Thyroid gland (tissue), 4 donors: ENCODE measurements at regions not wholly inside any gene's neighbourhood (a gene's known extent, or its start where the extent isn't known, plus 50 kb on each side); places are given as distances from the start of the nearest gene placed in this dataset.
A peak's percentile ranks its signal among the peaks of the same experiment; 100 is the strongest.

ENCODE experiments used
- DNase-seq, 2 donors: peaks; one replicate each; pipeline ENCODE4 v3.0.0-alpha.2; 2019
- H3K27ac ChIP-seq, 3 donors: fragments of 200-600 bp; sonication (generic); 1 replicate in 2 of 3; 2 replicates in 1 of 3; pipeline ENCODE4 v1.5.1; 2016 to 2019; ENCODE audit warnings: mild to moderate bottlenecking in 1 of 3, moderate library complexity in 1 of 3
- H3K27me3 ChIP-seq: fragments of 200-600 bp; sonication (generic); one replicate; pipeline ENCODE4 v1.5.1; 2019
- H3K36me3 ChIP-seq, 2 donors: fragments of 200-600 bp; sonication (generic); one replicate each; pipeline ENCODE4 v1.5.1; 2016 to 2019
- H3K4me1 ChIP-seq, 2 donors: fragments of 200-600 bp; sonication (generic); one replicate each; pipeline ENCODE4 v1.5.1; 2017 to 2019
- H3K4me3 ChIP-seq, 3 donors: fragments of 200-600 bp; sonication (generic); replicated peaks in 1 of 3; 1 replicate in 2 of 3; 2 replicates in 1 of 3; pipeline ENCODE4 v1.5.1; 2016; ENCODE audit warnings: mild to moderate bottlenecking in 1 of 3
- H3K9me3 ChIP-seq: fragments of 200-600 bp; sonication (generic); one replicate; pipeline ENCODE4 v1.5.1; 2017
- POLR2A ChIP-seq, 2 donors: fragments of 450-650 bp; IDR thresholded peaks; one replicate each; pipeline ENCODE4 v1.6.1; 2017; ENCODE audit warnings: antibody characterized with exemption in 2 of 2, mild to moderate bottlenecking in 2 of 2, moderate library complexity in 1 of 2
- WGBS, 2 donors: methylation state at CpG; one replicate each; pipeline ENCODE4 v1.1.5; 2017; 5-methylcytosine and 5-hydroxymethylcytosine counted together
- intact Hi-C: fragments of 100-400 bp; cut with DNase I; formaldehyde crosslinking; loops from one replicate; pipeline ENCODE4 v1.15.1; 2023
- TF ChIP-seq, protein P1 (sequence below), 6 experiments: fragments of 200-600 bp in 3 of 6; fragments of 450-650 bp in 3 of 6; sonication (generic) in 3 of 6; IDR thresholded peaks; one replicate each; pipeline ENCODE4 v1.5.1; 2016 to 2019; ENCODE audit warnings: antibody characterized with exemption in 6 of 6, mild to moderate bottlenecking in 2 of 6, inconsistent platforms in 1 of 6, moderate library complexity in 1 of 6

DNA sequence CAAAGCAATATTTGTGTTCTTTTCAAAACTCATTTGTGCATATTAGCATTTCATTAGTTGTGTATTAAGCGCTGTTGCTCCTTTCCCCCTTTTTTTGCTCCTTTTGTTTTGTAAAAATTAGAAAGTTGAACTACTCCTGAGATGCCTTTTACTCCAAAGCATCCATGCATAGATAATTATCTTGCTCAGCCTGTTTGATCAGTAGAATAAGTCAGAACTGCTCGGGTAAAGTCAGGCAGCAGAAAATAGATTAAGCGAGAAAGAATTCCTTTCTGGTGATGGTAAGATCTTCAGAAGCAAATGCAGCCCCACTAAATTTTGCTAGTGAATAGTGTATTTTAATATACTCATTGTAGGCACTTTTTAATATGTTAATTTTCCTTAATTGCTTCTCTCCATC lies 227.1 kb downstream of the TEX36 start:
- DNase-seq, result no peak
- TF ChIP-seq POLR2A (IDR thresholded peaks at IDR 0.05), result no peak
- TF ChIP-seq, protein P1, sequence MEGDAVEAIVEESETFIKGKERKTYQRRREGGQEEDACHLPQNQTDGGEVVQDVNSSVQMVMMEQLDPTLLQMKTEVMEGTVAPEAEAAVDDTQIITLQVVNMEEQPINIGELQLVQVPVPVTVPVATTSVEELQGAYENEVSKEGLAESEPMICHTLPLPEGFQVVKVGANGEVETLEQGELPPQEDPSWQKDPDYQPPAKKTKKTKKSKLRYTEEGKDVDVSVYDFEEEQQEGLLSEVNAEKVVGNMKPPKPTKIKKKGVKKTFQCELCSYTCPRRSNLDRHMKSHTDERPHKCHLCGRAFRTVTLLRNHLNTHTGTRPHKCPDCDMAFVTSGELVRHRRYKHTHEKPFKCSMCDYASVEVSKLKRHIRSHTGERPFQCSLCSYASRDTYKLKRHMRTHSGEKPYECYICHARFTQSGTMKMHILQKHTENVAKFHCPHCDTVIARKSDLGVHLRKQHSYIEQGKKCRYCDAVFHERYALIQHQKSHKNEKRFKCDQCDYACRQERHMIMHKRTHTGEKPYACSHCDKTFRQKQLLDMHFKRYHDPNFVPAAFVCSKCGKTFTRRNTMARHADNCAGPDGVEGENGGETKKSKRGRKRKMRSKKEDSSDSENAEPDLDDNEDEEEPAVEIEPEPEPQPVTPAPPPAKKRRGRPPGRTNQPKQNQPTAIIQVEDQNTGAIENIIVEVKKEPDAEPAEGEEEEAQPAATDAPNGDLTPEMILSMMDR (IDR thresholded peaks at IDR 0.05), result no peak
- Histone ChIP-seq H3K4me3 (no peak overlapping the region), H3K27ac (no peak overlapping the region), H3K27me3 (no peaks in the 10 kb centered on the region), H3K9me3 (no peaks in the 10 kb centered on the region), H3K36me3 (no peaks in the 10 kb centered on the region), H3K4me1 (peaks cover 10 to 15% of the 10 kb centered on the region in 2 donors)
- 33 to 37% methylated on average over 3 of the region's 3 CpGs for WGBS, 2 donors
- intact Hi-C loops, result no loop called here

DNA sequence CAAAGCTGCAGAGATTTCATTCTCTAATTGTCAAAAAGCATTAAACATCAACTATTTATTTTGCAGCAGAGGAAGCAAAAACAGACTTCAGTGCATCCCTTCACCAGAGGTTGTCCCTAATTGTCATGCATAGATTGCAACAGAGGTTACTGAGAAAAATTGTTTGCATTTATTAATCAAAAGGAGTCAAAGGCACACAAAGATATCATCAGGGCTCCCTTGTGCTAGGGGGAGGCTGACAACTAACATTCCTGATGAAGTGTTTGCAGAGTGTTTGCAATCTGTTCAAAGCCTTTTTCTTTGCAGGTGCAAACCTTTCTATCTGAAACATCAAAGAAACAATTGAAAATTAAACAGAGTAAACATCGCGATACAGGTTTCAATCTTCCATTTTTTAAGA lies 227.5 kb downstream of the TEX36 start:
- intact Hi-C loops, result no loop called here
- DNase-seq, result no peak
- 36 to 55% methylated on average over 2 of the region's 2 CpGs for WGBS, 2 donors

DNA sequence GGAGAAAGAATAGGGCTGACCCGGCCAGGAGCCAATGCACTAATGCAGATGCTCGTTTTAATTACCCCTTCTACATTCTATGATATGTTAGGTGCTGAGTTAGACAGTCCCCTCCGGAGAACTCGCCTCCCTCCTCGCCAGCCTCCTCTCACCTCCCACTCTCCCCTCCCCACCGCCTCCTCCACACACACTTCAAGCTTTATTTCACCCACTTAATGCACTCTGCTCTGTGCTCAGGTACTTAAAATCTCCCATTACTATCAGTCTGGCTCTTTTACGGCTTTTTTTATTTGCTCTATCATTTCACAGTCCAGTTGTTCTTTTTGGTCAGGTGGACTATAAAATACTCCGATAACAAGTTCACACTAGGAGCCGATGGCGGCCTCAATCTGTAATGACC lies 231.6 kb downstream of the TEX36 start:
- H3K27ac ChIP-seq, result no peak overlapping the region
- H3K36me3 ChIP-seq, result no peaks in the 10 kb centered on the region
- TF ChIP-seq, protein P1 (IDR thresholded peaks at IDR 0.05), result no peak
- TF ChIP-seq POLR2A (IDR thresholded peaks at IDR 0.05), result no peak
- H3K9me3 ChIP-seq, result no peaks in the 10 kb centered on the region
- H3K27me3 ChIP-seq, result no peaks in the 10 kb centered on the region
- H3K4me1 ChIP-seq, result peaks cover 6 to 9% of the 10 kb centered on the region in 2 donors
- intact Hi-C loops, result no loop called here
- 42 to 46% methylated on average over 10 of the region's 10 CpGs for WGBS, 2 donors
- no peak overlapping the region for H3K4me3 ChIP-seq
- peak in 1 of 2 donors; percentile 21 for DNase-seq

More for the DNA sequence above, 227.5 kb downstream of the TEX36 start:
- Histone ChIP-seq H3K4me1 (peaks cover 10 to 15% of the 10 kb centered on the region in 2 donors), H3K4me3 (no peak overlapping the region), H3K27ac (no peak overlapping the region), H3K36me3 (no peaks in the 10 kb centered on the region), H3K9me3 (no peaks in the 10 kb centered on the region), H3K27me3 (no peaks in the 10 kb centered on the region)
- no peak for TF ChIP-seq POLR2A (IDR thresholded peaks at IDR 0.05)
- TF ChIP-seq, protein P1 (IDR thresholded peaks at IDR 0.05), result no peak

DNA sequence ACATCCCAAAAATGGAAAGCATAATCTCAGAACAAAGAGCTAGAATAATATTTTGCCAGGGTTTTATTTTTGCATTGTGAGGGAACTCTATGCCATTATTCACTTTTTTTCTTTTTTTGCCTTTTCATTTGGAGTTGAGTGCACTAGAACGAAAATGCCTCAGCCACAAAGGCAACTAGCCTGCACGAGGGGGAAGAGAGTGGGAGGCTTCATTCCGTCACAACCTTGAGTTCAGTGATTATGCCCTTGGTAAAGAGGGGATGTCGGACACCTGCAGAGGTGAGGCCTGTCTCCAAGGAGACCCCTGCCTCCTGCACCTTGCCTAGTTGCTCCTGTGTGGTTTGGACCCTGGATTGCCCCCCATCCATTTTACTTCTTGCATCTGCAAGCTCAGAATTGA lies 232.7 kb downstream of the TEX36 start:
- no peak overlapping the region for H3K27ac ChIP-seq
- peaks cover 0 to 5% of the 10 kb centered on the region in 2 donors for H3K4me1 ChIP-seq
- no peak for DNase-seq
- intact Hi-C loops, result no loop called here
- WGBS, 2 donors, result 84 to 94% methylated on average over 4 of the region's 4 CpGs
- no peaks in the 10 kb centered on the region for H3K27me3 ChIP-seq
- H3K36me3 ChIP-seq, result no peaks in the 10 kb centered on the region
- H3K4me3 ChIP-seq, result no peak overlapping the region
- H3K9me3 ChIP-seq, result no peaks in the 10 kb centered on the region
- TF ChIP-seq, protein P1 (IDR thresholded peaks at IDR 0.05), result no peak
- TF ChIP-seq POLR2A (IDR thresholded peaks at IDR 0.05), result no peak

DNA sequence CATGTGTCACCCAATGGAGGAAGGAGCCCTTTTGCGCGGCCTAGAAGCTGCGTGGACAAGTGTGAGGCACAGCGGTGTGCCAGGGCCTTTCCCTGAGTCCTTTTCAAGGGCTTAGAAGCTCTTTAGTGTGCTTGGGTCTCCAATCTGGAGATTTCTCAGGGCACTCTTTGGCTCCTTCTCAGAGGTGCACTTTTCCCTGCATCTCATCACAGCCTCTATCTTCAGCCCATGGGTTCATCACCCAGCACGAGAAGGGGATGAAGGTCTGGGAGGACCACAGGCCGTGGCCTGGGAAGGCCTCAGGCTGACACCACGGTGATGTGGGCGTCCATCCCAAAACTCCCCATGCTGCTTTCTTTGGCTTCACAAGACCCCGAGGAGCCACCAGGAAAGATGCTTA lies 233.4 kb downstream of the TEX36 start:
- DNase-seq, result no peak
- no peaks in the 10 kb centered on the region for H3K36me3 ChIP-seq
- no peaks in the 10 kb centered on the region for H3K9me3 ChIP-seq
- H3K27ac ChIP-seq, result no peak overlapping the region
- H3K27me3 ChIP-seq, result no peaks in the 10 kb centered on the region
- peaks cover 0 to 5% of the 10 kb centered on the region in 2 donors for H3K4me1 ChIP-seq
- no peak for TF ChIP-seq POLR2A (IDR thresholded peaks at IDR 0.05)
- TF ChIP-seq, protein P1 (IDR thresholded peaks at IDR 0.05), result no peak
- intact Hi-C loops, result no loop called here
- H3K4me3 ChIP-seq, result no peak overlapping the region
- WGBS, 2 donors, result 95 to 96% methylated on average over 8 to 9 of the region's 9 CpGs
